Spleen (tissue), 11 donors: ENCODE measurements at regions not wholly inside any gene's neighbourhood (a gene's known extent, or its start where the extent isn't known, plus 50 kb on each side); places are given as distances from the start of the nearest gene placed in this dataset.

ENCODE experiments used
- DNase-seq: peaks from one replicate; pipeline ENCODE4 v3.0.0-alpha.2; 2020
- H3K27ac ChIP-seq, 8 donors: fragments of 200-600 bp; sonication (generic) in 7 of 8; 1 replicate in 4 of 8; 2 replicates in 4 of 8; pipeline versions ENCODE4 v1.5.0 to v1.8.0; 2016 to 2021; ENCODE audit warnings: inconsistent platforms in 4 of 8, mild to moderate bottlenecking in 4 of 8, moderate library complexity in 1 of 8
- H3K27me3 ChIP-seq, 7 donors: fragments of 200-600 bp; sonication (generic) in 6 of 7; replicated peaks in 1 of 7; 1 replicate in 4 of 7; 2 replicates in 3 of 7; pipeline versions ENCODE4 v1.5.0 to v1.8.0; 2016 to 2021; ENCODE audit warnings: inconsistent platforms in 3 of 7, mild to moderate bottlenecking in 1 of 7
- H3K36me3 ChIP-seq, 6 donors: fragments of 200-600 bp; sonication (generic) in 5 of 6; 1 replicate in 4 of 6; 2 replicates in 2 of 6; pipeline versions ENCODE4 v1.5.0 to v1.8.0; 2016 to 2021; ENCODE audit warnings: inconsistent platforms in 2 of 6
- H3K4me1 ChIP-seq, 6 donors: fragments of 200-600 bp; sonication (generic) in 5 of 6; 1 replicate in 3 of 6; 2 replicates in 3 of 6; pipeline versions ENCODE4 v1.5.0 to v1.8.0; 2016 to 2021; ENCODE audit warnings: inconsistent platforms in 3 of 6
- H3K4me3 ChIP-seq, 8 donors: fragments of 200-600 bp; sonication (generic) in 7 of 8; 1 replicate in 4 of 8; 2 replicates in 4 of 8; pipeline versions ENCODE4 v1.5.0 to v1.8.0; 2016 to 2021; ENCODE audit warnings: inconsistent platforms in 4 of 8, mild to moderate bottlenecking in 4 of 8, moderate library complexity in 2 of 8
- H3K9me3 ChIP-seq, 8 donors: fragments of 200-600 bp; sonication (generic) in 7 of 8; 1 replicate in 4 of 8; 2 replicates in 4 of 8; pipeline versions ENCODE4 v1.5.0 to v1.8.0; 2016 to 2021; ENCODE audit warnings: inconsistent platforms in 4 of 8
- POLR2A ChIP-seq, 3 donors: fragments of 450-650 bp; IDR thresholded peaks; one replicate each; pipeline ENCODE4 v1.5.1; 2017; ENCODE audit warnings: antibody characterized with exemption in 3 of 3, mild to moderate bottlenecking in 1 of 3
- POLR2AphosphoS5 ChIP-seq, 3 donors: sonication (generic); formaldehyde crosslinking; IDR thresholded peaks; one replicate each; pipeline ENCODE4 v1.5.1; 2017; ENCODE audit warnings: antibody characterized with exemption in 3 of 3
- WGBS, 5 donors: extraction: QIAGEN DNeasy Blood & Tissue Kit in 3 of 5; methylation state at CpG; one replicate each; pipeline versions ENCODE4 v1.1.5 to v1.1.7; 2013 to 2018; 5-methylcytosine and 5-hydroxymethylcytosine counted together
- intact Hi-C: fragments of 100-400 bp; cut with DNase I; formaldehyde crosslinking; loops from one replicate; pipeline ENCODE4 v1.15.0; 2023; ENCODE audit warnings: low total_unique reads
- TF ChIP-seq, protein P1 (sequence below), 11 experiments: fragments of 200-600 bp in 7 of 11; fragments of 450-650 bp in 4 of 11; sonication (generic) in 4 of 11; IDR thresholded peaks in 8 of 11; conservative IDR thresholded peaks in 3 of 11; 1 replicate in 7 of 11; 2 replicates in 4 of 11; pipeline versions ENCODE4 v1.4.0 to v1.8.0; 2016 to 2021; ENCODE audit warnings: antibody characterized with exemption in 11 of 11, inconsistent platforms in 4 of 11, mild to moderate bottlenecking in 1 of 11
- donor health status: healthy with polysubstance abuse.
- donor health status: DM: no; HTN: no; CAD: no; lungs with moderate emphysema.
- donor health status: DM: no; HTN: no; CAD: no.
- donor health status: Bipolar disorder and iron deficiency.
- donor health status: healthy.
- donor health status: DM: no; HTN: no; CAD: no.
- donor health status: DM: yes; HTN: yes; CAD: no.

DNA sequence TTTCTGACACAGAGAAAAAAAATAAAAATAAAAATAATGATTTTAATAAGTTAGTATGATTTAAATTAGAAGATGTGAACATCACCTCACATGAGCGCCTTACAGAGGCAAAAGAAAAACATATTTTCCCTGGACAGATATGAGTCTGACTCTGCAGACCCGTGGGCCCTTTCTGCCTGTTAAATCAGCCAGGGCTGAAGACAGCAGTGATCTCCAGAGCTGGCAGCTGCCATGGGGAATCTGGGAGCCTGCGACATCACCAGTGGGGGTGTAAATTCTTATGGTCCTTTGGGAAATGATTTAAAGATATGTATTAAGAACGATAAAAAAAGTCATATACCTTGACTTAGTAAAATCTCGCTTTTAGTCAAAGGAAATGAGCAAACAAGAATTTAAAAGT lies 65.7 kb upstream of the FOXF1 start:
- H3K9me3 ChIP-seq = peaks cover 0 to 6% (median 0%) of the 10 kb centered on the region in 8 donors
- H3K27me3 ChIP-seq = peaks cover 0 to 79% (median 17%) of the 10 kb centered on the region in 7 donors
- 39 to 59% (median 55%) methylated on average over 5 of the region's 5 CpGs for WGBS, 5 donors
- H3K4me1 ChIP-seq = peaks cover 0 to 7% (median 0%) of the 10 kb centered on the region in 6 donors
- no peak for TF ChIP-seq POLR2A (IDR thresholded peaks at IDR 0.05)
- H3K27ac ChIP-seq = no peak overlapping the region
- DNase-seq = no peak
- no peak overlapping the region for H3K4me3 ChIP-seq
- intact Hi-C loops = no loop called here
- H3K36me3 ChIP-seq = no peaks in the 10 kb centered on the region

DNA sequence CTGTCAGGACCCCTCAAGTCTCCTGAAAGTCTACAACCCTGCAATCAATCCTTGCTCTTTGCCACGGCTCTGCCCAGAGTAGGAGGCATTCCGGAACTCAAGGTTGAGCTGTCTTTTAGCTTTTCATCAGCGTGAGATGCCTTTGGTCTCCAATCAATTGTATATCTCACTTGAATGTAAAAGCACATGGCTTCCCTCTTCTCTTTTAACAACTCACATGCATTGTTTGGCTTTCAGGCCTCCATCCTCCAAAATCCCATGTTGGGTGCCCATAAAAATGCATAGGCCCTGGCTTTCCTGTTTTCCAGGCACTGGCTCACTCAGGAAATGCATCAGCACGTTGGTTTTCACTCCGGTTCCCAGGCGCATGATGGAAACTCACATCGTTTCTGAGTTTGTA lies 64.0 kb upstream of the FOXF1 start:
- intact Hi-C loops = no loop called here
- H3K4me1 ChIP-seq = peaks cover 0 to 7% (median 0%) of the 10 kb centered on the region in 6 donors
- TF ChIP-seq POLR2AphosphoS5 (IDR thresholded peaks at IDR 0.05) (no peak), POLR2A (IDR thresholded peaks at IDR 0.05) (no peak)
- TF ChIP-seq, protein P1, sequence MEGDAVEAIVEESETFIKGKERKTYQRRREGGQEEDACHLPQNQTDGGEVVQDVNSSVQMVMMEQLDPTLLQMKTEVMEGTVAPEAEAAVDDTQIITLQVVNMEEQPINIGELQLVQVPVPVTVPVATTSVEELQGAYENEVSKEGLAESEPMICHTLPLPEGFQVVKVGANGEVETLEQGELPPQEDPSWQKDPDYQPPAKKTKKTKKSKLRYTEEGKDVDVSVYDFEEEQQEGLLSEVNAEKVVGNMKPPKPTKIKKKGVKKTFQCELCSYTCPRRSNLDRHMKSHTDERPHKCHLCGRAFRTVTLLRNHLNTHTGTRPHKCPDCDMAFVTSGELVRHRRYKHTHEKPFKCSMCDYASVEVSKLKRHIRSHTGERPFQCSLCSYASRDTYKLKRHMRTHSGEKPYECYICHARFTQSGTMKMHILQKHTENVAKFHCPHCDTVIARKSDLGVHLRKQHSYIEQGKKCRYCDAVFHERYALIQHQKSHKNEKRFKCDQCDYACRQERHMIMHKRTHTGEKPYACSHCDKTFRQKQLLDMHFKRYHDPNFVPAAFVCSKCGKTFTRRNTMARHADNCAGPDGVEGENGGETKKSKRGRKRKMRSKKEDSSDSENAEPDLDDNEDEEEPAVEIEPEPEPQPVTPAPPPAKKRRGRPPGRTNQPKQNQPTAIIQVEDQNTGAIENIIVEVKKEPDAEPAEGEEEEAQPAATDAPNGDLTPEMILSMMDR (IDR thresholded peaks at IDR 0.05 in 8 of 11, conservative IDR thresholded peaks at IDR 0.05 in 3 of 11) = no peak
- H3K36me3 ChIP-seq = no peaks in the 10 kb centered on the region
- no peak overlapping the region for H3K4me3 ChIP-seq
- no peak for DNase-seq
- WGBS, 5 donors = 76 to 86% (median 80%) methylated on average over 7 of the region's 7 CpGs
- H3K27ac ChIP-seq = no peak overlapping the region
- peaks cover 0 to 13% (median 0%) of the 10 kb centered on the region in 8 donors for H3K9me3 ChIP-seq
- peaks cover 0 to 81% (median 18%) of the 10 kb centered on the region in 7 donors for H3K27me3 ChIP-seq

DNA sequence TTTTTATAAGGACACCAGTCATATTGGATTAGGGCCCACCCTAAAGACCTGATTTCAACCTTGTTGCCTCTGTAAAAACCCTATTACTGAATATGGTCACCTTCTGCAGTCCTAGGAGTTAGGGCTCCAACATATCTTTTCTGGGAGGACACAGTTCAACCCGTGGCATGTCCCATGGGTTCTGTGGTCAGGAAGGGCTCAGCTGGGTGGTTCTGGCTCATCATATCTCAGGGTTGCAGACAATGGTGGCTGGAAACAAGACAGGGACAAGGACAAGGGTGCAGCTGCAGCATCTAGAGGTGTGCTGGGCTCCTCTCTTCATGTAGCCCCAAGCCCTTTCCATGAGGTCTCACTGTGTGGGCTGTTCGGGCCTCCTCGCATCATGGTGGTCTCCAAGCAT lies 63.1 kb upstream of the FOXF1 start:
- whole genome bisulfite sequencing, 5 donors = 72 to 96% (median 81%) methylated on average over 3 of the region's 3 CpGs
- intact Hi-C loops = no loop called here
- Histone ChIP-seq H3K4me1 (peaks cover 0 to 7% (median 0%) of the 10 kb centered on the region in 6 donors), H3K4me3 (no peak overlapping the region), H3K9me3 (peaks cover 0 to 13% (median 0%) of the 10 kb centered on the region in 8 donors), H3K27ac (no peak overlapping the region), H3K27me3 (peaks cover 0 to 76% (median 18%) of the 10 kb centered on the region in 7 donors), H3K36me3 (no peaks in the 10 kb centered on the region)
- no peak for DNase-seq
- TF ChIP-seq, protein P1 (IDR thresholded peaks at IDR 0.05 in 8 of 11, conservative IDR thresholded peaks at IDR 0.05 in 3 of 11) = no peak
- TF ChIP-seq POLR2AphosphoS5 (IDR thresholded peaks at IDR 0.05) (no peak), POLR2A (IDR thresholded peaks at IDR 0.05) (no peak)

DNA sequence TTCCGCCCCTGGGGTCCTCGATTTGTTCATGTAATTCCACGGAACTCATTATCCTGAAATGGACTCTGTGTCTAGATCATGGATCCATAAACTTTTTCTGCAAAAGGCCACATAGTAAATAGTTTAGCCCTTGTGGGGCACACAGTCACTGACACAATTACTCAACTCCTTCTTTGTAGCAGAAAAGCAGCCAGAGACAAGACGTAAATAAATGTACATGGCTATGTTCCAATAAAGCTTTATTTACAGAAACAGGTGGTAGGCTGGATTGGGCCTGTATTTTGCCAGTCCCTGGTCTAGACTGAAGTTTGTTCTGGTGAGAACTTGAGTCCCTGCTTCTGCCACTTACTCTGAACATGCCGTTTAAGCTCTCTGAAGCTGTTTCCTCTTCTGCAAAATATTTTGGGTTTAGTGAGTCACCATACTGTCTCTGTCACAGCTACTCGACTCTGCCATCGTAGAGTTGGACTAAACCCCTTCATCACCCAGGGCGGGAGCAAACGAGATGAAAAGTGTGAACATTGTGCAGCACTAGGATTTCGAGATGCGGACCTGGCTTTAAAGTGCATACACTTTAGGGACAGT lies 61.9 kb upstream of the FOXF1 start:
- H3K36me3 ChIP-seq = no peaks in the 10 kb centered on the region
- no peak overlapping the region for H3K27ac ChIP-seq
- WGBS, 5 donors = 67 to 77% (median 71%) methylated on average over 11 of the region's 11 CpGs
- no peak for TF ChIP-seq POLR2AphosphoS5 (IDR thresholded peaks at IDR 0.05)
- no peak for TF ChIP-seq POLR2A (IDR thresholded peaks at IDR 0.05)
- TF ChIP-seq, protein P1 (IDR thresholded peaks at IDR 0.05 in 8 of 11, conservative IDR thresholded peaks at IDR 0.05 in 3 of 11) = no peak
- H3K27me3 ChIP-seq = peaks cover 0 to 74% (median 16%) of the 10 kb centered on the region in 7 donors
- no peak for DNase-seq
- H3K9me3 ChIP-seq = peaks cover 0 to 13% (median 0%) of the 10 kb centered on the region in 8 donors
- H3K4me3 ChIP-seq = no peak overlapping the region
- H3K4me1 ChIP-seq = peaks cover 0 to 7% (median 0%) of the 10 kb centered on the region in 6 donors
- intact Hi-C loops = no loop called here
